ENCODE measurements at regions not wholly inside any gene's neighbourhood (a gene's known extent, or its start where the extent isn't known, plus 50 kb on each side); places are given as distances from the start of the nearest gene placed in this dataset.

DNA sequence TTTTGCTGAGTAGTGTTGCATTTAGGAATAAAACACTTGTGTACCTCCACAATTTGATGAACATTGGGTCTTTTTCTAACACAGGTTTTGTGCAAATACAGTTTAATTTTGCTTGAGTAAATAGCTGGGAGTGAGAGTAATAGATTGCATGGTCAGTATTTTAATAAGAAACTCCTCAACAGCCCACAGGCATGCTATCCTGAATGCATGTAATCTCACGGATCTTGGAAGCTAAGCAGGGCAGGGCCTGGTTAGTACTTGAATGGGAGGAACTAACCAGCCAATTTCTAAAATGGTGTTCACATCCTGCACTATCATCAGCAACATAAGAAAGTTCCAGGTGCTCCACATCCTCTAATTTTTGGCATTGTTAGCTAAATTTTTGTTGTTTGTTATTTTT lies 685.4 kb upstream of the MBL2 start:
- H3K4me3 ChIP-seq (ENCODE audit: low read depth in 1 of 2, low read length in 2 of 2), result no peak overlapping the region
- H3K9me3 ChIP-seq (ENCODE audit: insufficient read depth, low read length, severe bottlenecking), result no peaks in the 10 kb centered on the region
- no peaks in the 10 kb centered on the region for H3K79me2 ChIP-seq (ENCODE audit: insufficient read depth, low read length)
- no peaks in the 10 kb centered on the region for H3K27me3 ChIP-seq (ENCODE audit: insufficient read depth, low read length, poor library complexity)
- no peaks in the 10 kb centered on the region for H3K4me1 ChIP-seq (ENCODE audit: insufficient read depth, low read length)
- no peak overlapping the region for H3K9ac ChIP-seq (ENCODE audit: low read depth, low read length)
- H3K27ac ChIP-seq (ENCODE audit: low read length), result no peak overlapping the region
- TF ChIP-seq, protein P1, sequence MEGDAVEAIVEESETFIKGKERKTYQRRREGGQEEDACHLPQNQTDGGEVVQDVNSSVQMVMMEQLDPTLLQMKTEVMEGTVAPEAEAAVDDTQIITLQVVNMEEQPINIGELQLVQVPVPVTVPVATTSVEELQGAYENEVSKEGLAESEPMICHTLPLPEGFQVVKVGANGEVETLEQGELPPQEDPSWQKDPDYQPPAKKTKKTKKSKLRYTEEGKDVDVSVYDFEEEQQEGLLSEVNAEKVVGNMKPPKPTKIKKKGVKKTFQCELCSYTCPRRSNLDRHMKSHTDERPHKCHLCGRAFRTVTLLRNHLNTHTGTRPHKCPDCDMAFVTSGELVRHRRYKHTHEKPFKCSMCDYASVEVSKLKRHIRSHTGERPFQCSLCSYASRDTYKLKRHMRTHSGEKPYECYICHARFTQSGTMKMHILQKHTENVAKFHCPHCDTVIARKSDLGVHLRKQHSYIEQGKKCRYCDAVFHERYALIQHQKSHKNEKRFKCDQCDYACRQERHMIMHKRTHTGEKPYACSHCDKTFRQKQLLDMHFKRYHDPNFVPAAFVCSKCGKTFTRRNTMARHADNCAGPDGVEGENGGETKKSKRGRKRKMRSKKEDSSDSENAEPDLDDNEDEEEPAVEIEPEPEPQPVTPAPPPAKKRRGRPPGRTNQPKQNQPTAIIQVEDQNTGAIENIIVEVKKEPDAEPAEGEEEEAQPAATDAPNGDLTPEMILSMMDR (IDR thresholded peaks at IDR 0.05; ENCODE audit: borderline replicate concordance, extremely low read depth, low read length, poor library complexity, severe bottlenecking), result no peak
- no peak for TF ChIP-seq EZH2 (IDR thresholded peaks at IDR 0.05; ENCODE audit: borderline replicate concordance, low read depth, low read length, severe bottlenecking)
- H3K4me2 ChIP-seq (ENCODE audit: insufficient read depth, low read length), result no peak overlapping the region
- no peak for ATAC-seq (ENCODE audit: insufficient read depth, low read depth)
- H2AFZ ChIP-seq (ENCODE audit: low read depth, low read length), result no peak overlapping the region
- no peak for DNase-seq
- H4K20me1 ChIP-seq (ENCODE audit: insufficient read depth, low read length), result no peaks in the 10 kb centered on the region
- H3K36me3 ChIP-seq (ENCODE audit: insufficient read depth, low read length), result no peaks in the 10 kb centered on the region

DNA sequence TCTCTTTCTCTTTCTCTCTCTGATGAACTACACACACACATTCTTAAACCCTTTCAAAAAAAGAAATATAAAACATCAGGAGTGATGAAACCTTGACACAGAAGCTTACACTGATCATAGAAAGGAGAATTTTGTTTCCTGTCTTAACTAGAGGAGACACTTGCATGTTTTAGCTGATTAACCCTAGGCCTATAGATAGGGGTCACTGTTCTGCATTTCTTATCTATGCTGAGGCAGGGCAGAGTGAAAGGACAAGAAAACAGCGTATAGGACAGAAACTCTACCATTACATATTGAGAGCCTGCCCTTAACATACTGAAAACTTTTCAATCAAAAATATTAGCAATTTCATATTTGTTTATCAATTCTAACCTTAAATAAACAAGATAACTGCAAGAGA lies 680.6 kb upstream of the MBL2 start:
- H3K9me3 ChIP-seq (ENCODE audit: insufficient read depth, low read length, severe bottlenecking), result no peaks in the 10 kb centered on the region
- no peak for ATAC-seq (ENCODE audit: insufficient read depth, low read depth)
- H3K36me3 ChIP-seq (ENCODE audit: insufficient read depth, low read length), result no peaks in the 10 kb centered on the region
- no peak overlapping the region for H2AFZ ChIP-seq (ENCODE audit: low read depth, low read length)
- no peak overlapping the region for H3K9ac ChIP-seq (ENCODE audit: low read depth, low read length)
- H3K79me2 ChIP-seq (ENCODE audit: insufficient read depth, low read length), result no peaks in the 10 kb centered on the region
- no peak overlapping the region for H3K4me2 ChIP-seq (ENCODE audit: insufficient read depth, low read length)
- no peaks in the 10 kb centered on the region for H3K4me1 ChIP-seq (ENCODE audit: insufficient read depth, low read length)
- no peak overlapping the region for H3K4me3 ChIP-seq (ENCODE audit: low read depth in 1 of 2, low read length in 2 of 2)
- H4K20me1 ChIP-seq (ENCODE audit: insufficient read depth, low read length), result no peaks in the 10 kb centered on the region
- TF ChIP-seq EZH2 (IDR thresholded peaks at IDR 0.05; ENCODE audit: borderline replicate concordance, low read depth, low read length, severe bottlenecking), result no peak
- TF ChIP-seq, protein P1 (IDR thresholded peaks at IDR 0.05; ENCODE audit: borderline replicate concordance, extremely low read depth, low read length, poor library complexity, severe bottlenecking), result no peak
- no peaks in the 10 kb centered on the region for H3K27me3 ChIP-seq (ENCODE audit: insufficient read depth, low read length, poor library complexity)
- H3K27ac ChIP-seq (ENCODE audit: low read length), result no peak overlapping the region
- no peak for DNase-seq

DNA sequence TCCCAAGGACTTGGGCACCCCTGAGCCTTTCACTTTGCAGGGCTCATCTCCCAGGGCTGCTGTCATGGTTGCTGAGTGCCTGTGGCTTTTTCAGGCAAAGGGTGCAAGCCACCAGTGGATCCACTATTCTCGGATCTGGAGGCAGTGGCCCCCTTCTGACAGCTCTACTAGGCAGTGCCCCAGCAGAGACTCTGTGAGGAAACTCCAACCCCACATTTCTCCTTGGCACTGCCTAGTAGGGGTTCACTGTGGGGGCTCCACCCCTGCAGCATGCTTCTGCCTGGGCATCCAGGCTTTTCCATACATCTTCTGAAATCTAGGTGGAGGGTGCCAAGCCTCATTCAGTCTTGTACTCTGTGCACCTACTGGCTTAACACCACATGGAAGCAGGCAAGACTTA lies 675.0 kb upstream of the MBL2 start:
- no peak for ATAC-seq (ENCODE audit: insufficient read depth, low read depth)
- Histone ChIP-seq H3K9me3 (ENCODE audit: insufficient read depth, low read length, severe bottlenecking) (no peaks in the 10 kb centered on the region), H3K4me3 (ENCODE audit: low read depth in 1 of 2, low read length in 2 of 2) (no peak overlapping the region), H3K79me2 (ENCODE audit: insufficient read depth, low read length) (no peaks in the 10 kb centered on the region), H3K36me3 (ENCODE audit: insufficient read depth, low read length) (no peaks in the 10 kb centered on the region), H3K4me1 (ENCODE audit: insufficient read depth, low read length) (no peaks in the 10 kb centered on the region), H2AFZ (ENCODE audit: low read depth, low read length) (no peak overlapping the region), H4K20me1 (ENCODE audit: insufficient read depth, low read length) (no peaks in the 10 kb centered on the region), H3K9ac (ENCODE audit: low read depth, low read length) (no peak overlapping the region), H3K4me2 (ENCODE audit: insufficient read depth, low read length) (no peak overlapping the region), H3K27me3 (ENCODE audit: insufficient read depth, low read length, poor library complexity) (no peaks in the 10 kb centered on the region), H3K27ac (ENCODE audit: low read length) (no peak overlapping the region)
- no peak for TF ChIP-seq EZH2 (IDR thresholded peaks at IDR 0.05; ENCODE audit: borderline replicate concordance, low read depth, low read length, severe bottlenecking)
- TF ChIP-seq, protein P1 (IDR thresholded peaks at IDR 0.05; ENCODE audit: borderline replicate concordance, extremely low read depth, low read length, poor library complexity, severe bottlenecking), result no peak
- no peak for DNase-seq

DNA sequence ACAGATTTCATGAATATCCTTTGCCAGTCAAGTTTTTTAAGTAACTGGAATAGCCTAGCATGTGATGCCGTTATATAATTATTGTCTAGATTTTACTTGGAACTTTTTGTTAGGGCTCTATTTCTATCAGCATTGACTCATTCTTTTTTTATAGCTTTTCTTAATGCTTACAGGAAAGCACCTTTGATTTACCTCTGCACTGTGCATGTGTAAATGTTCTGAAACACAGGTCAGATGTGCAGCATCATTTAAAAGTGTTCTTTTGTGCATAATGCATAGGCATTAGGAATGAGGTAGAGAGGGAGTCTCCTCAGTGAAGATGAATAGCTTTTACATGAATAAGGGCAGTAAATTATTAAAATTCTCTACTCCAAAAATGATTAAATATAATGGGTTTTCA lies 669.3 kb upstream of the MBL2 start:
- H3K9ac ChIP-seq (ENCODE audit: low read depth, low read length), result no peak overlapping the region
- no peak overlapping the region for H2AFZ ChIP-seq (ENCODE audit: low read depth, low read length)
- no peaks in the 10 kb centered on the region for H3K4me1 ChIP-seq (ENCODE audit: insufficient read depth, low read length)
- no peak overlapping the region for H3K27ac ChIP-seq (ENCODE audit: low read length)
- no peak overlapping the region for H3K4me3 ChIP-seq (ENCODE audit: low read depth in 1 of 2, low read length in 2 of 2)
- H3K9me3 ChIP-seq (ENCODE audit: insufficient read depth, low read length, severe bottlenecking), result no peaks in the 10 kb centered on the region
- TF ChIP-seq EZH2 (IDR thresholded peaks at IDR 0.05; ENCODE audit: borderline replicate concordance, low read depth, low read length, severe bottlenecking), result no peak
- TF ChIP-seq, protein P1 (IDR thresholded peaks at IDR 0.05; ENCODE audit: borderline replicate concordance, extremely low read depth, low read length, poor library complexity, severe bottlenecking), result no peak
- no peak for ATAC-seq (ENCODE audit: insufficient read depth, low read depth)
- H3K27me3 ChIP-seq (ENCODE audit: insufficient read depth, low read length, poor library complexity), result no peaks in the 10 kb centered on the region
- DNase-seq, result no peak
- H3K36me3 ChIP-seq (ENCODE audit: insufficient read depth, low read length), result no peaks in the 10 kb centered on the region
- H3K79me2 ChIP-seq (ENCODE audit: insufficient read depth, low read length), result no peaks in the 10 kb centered on the region
- H4K20me1 ChIP-seq (ENCODE audit: insufficient read depth, low read length), result no peaks in the 10 kb centered on the region
- H3K4me2 ChIP-seq (ENCODE audit: insufficient read depth, low read length), result no peak overlapping the region
